ENCODE measurements at regions not wholly inside any gene's neighbourhood (a gene's known extent, or its start where the extent isn't known, plus 50 kb on each side); places are given as distances from the start of the nearest gene placed in this dataset.

- TF ChIP-seq YY1 (IDR thresholded peaks at IDR 0.05) = no peak
- TF ChIP-seq NR2F2 (IDR thresholded peaks at IDR 0.05) = no peak
- no peak for TF ChIP-seq REST (IDR thresholded peaks at IDR 0.05)
- TF ChIP-seq ZBTB33 (IDR thresholded peaks at IDR 0.05) = no peak
- TF ChIP-seq EGR1 (IDR thresholded peaks at IDR 0.05; ENCODE audit: low read depth in 2 of 2) = no peak
- no peak for TF ChIP-seq CTCF (IDR thresholded peaks at IDR 0.05; ENCODE audit: low read depth, low read length, missing input control)
- TF ChIP-seq MAX (IDR thresholded peaks at IDR 0.05) = no peak
- no peak for TF ChIP-seq ATF3 (IDR thresholded peaks at IDR 0.05)
- TF ChIP-seq FOXA1 (IDR thresholded peaks at IDR 0.05) = no peak
- no peak for TF ChIP-seq JUND (IDR thresholded peaks at IDR 0.05)
- no peak for TF ChIP-seq GABPA (IDR thresholded peaks at IDR 0.05 in 1 of 2, conservative IDR thresholded peaks at IDR 0.05 in 1 of 2)
- no peak for TF ChIP-seq HNF4G (IDR thresholded peaks at IDR 0.05)
- no peak for TF ChIP-seq RXRA (IDR thresholded peaks at IDR 0.05)
- no peak for TF ChIP-seq HNF4A (conservative IDR thresholded peaks at IDR 0.05)
Measured at GRCh38 chr5:167853421-167853820, 438.0 kb upstream of the WWC1 start.

All from liver (tissue), 3 donors.